CD4-positive, alpha-beta T cell (primary cell): ENCODE measurements at regions not wholly inside any gene's neighbourhood (a gene's known extent, or its start where the extent isn't known, plus 50 kb on each side); places are given as distances from the start of the nearest gene placed in this dataset.

ENCODE experiments used
- ATAC-seq: fragments of 200-7000 bp; cut with Tn5 transposase; one replicate; pipeline ENCODE4 v1.10.0; 2022; ENCODE audit warnings: mild to moderate bottlenecking; ENCODE audit not compliant: poor library complexity
- CTCF ChIA-PET: fragments of 350-600 bp; sonication (Branson Sonifier 250); formaldehyde crosslinking; loops from one replicate; lab custom pipeline; 2021; ENCODE audit warnings: antibody characterized with exemption, inconsistent platforms; lab: Charles Lee
- POLR2A ChIA-PET: fragments of 350-600 bp; sonication (Branson Sonifier 250); formaldehyde crosslinking; loops from one replicate; lab custom pipeline; 2021; ENCODE audit warnings: antibody characterized with exemption, inconsistent platforms; lab: Charles Lee
- DNase-seq, 14 experiments: peaks; one replicate each; pipeline ENCODE4 v3.0.0-alpha.2; 2013 to 2020; ENCODE audit warnings: mixed read lengths in 2 of 14
- H3K27ac ChIP-seq, 2 donors: one replicate each; pipeline versions ENCODE4 v1.5.1 to v1.7.0; 2013; ENCODE audit warnings: low read length in 2 of 2, low read depth in 1 of 2, mild to moderate bottlenecking in 1 of 2
- H3K27me3 ChIP-seq, 2 experiments: 1 replicate in 1 of 2; 2 replicates in 1 of 2; pipeline versions ENCODE4 v1.6.1 to v1.7.0; 2013; ENCODE audit warnings: low read length in 2 of 2, control low read depth in 1 of 2, mild to moderate bottlenecking in 1 of 2, moderate library complexity in 1 of 2; ENCODE audit not compliant: insufficient read depth in 2 of 2, control insufficient read depth in 1 of 2
- H3K36me3 ChIP-seq: one replicate; pipeline ENCODE4 v1.6.1; 2013; ENCODE audit warnings: low read length, control low read depth; ENCODE audit not compliant: insufficient read depth
- H3K4me1 ChIP-seq: one replicate; pipeline ENCODE4 v1.6.1; 2013; ENCODE audit warnings: low read length, control low read depth; ENCODE audit not compliant: insufficient read depth
- H3K4me3 ChIP-seq: one replicate; pipeline ENCODE4 v1.5.1; 2013; ENCODE audit warnings: mild to moderate bottlenecking, low read length, moderate library complexity
- H3K9me3 ChIP-seq, 2 experiments: 1 replicate in 1 of 2; 2 replicates in 1 of 2; pipeline versions ENCODE4 v1.6.1 to v1.7.0; 2013; ENCODE audit warnings: low read length in 2 of 2, mild to moderate bottlenecking in 2 of 2, control low read depth in 1 of 2, moderate library complexity in 1 of 2; ENCODE audit not compliant: control insufficient read depth in 1 of 2, insufficient read depth in 1 of 2
- H3K27ac Mint-ChIP-seq: one replicate; pipeline ENCODE4 v1.8.0; 2020; ENCODE audit warnings: mixed read lengths
- H3K27me3 Mint-ChIP-seq: one replicate; pipeline ENCODE4 v1.8.0; 2021; ENCODE audit warnings: mixed read lengths
- H3K36me3 Mint-ChIP-seq: one replicate; pipeline ENCODE4 v1.8.0; 2021; ENCODE audit warnings: low read depth, mixed read lengths
- H3K4me1 Mint-ChIP-seq: one replicate; pipeline ENCODE4 v1.8.0; 2021; ENCODE audit warnings: low read depth, mixed read lengths
- H3K4me3 Mint-ChIP-seq: one replicate; pipeline ENCODE4 v1.8.0; 2020; ENCODE audit warnings: mild to moderate bottlenecking, mixed read lengths
- H3K9me3 Mint-ChIP-seq: one replicate; pipeline ENCODE4 v1.8.0; 2020; ENCODE audit warnings: mixed read lengths
- CTCF ChIP-seq: fragments of 200-600 bp; IDR thresholded peaks from one replicate; pipeline ENCODE4 v1.8.0; 2022; ENCODE audit warnings: antibody characterized with exemption, mild to moderate bottlenecking
- intact Hi-C, 2 experiments: fragments of 100-400 bp; cut with DNase I in 1 of 2; cut with micrococcal nuclease in 1 of 2; formaldehyde crosslinking; loops; one replicate each; pipeline versions ENCODE4 v1.15.1 to v1.9.0; 2023 to 2025; cut with DNase I, micrococcal nuclease

- H3K9me3 Mint-ChIP-seq, result peaks cover 8% of the 10 kb centered on the region
Observed at GRCh38 chr15:31457631-31458526, 131.2 kb downstream of the KLF13 start.

GRCh38 chr15:31458596-31459399 is 132.2 kb downstream of the KLF13 start:
- no peaks in the 10 kb centered on the region for H3K27me3 Mint-ChIP-seq
- POLR2A ChIA-PET, result interaction anchor here (0.7 to 1.3 kb wide), 5 partner anchors 14 to 242 kb away, joined by 3 to 5 read pairs (median 3); no protein-coding TSS in a partner anchor
- ATAC-seq, result peak; percentile 85
- peak overlapping the region; percentile 16 for H3K27ac Mint-ChIP-seq
- no peak overlapping the region for H3K4me3 Mint-ChIP-seq
- no peaks in the 10 kb centered on the region for H3K36me3 ChIP-seq
- peak in 2 of 14 experiments; percentile 59 to 61 for DNase-seq
- peaks cover 9% of the 10 kb centered on the region for H3K4me1 ChIP-seq
- H3K9me3 ChIP-seq, result peaks cover 0 to 6% of the 10 kb centered on the region in 2 experiments
- CTCF ChIA-PET, result interaction anchor here (1.3 kb wide), 1 partner anchor 23 kb away, joined by 3 read pairs; no protein-coding TSS in a partner anchor
- H3K4me1 Mint-ChIP-seq, result peaks cover 25% of the 10 kb centered on the region
- peaks cover 8% of the 10 kb centered on the region for H3K9me3 Mint-ChIP-seq
- H3K27ac ChIP-seq, result no peak overlapping the region
- TF ChIP-seq CTCF, result no peak
- H3K36me3 Mint-ChIP-seq, result peaks cover 5% of the 10 kb centered on the region
- intact Hi-C loops, result no loop called here
- no peaks in the 10 kb centered on the region for H3K27me3 ChIP-seq
- no peak overlapping the region for H3K4me3 ChIP-seq

More at GRCh38 chr15:31457631-31458526, 131.2 kb downstream of the KLF13 start:
- ChIA-PET POLR2A (no interaction called here), CTCF (no interaction called here)
- H3K27ac Mint-ChIP-seq, result no peak overlapping the region
- H3K4me3 Mint-ChIP-seq, result no peak overlapping the region
- intact Hi-C loops, result no loop called here
- Histone ChIP-seq H3K36me3 (no peaks in the 10 kb centered on the region), H3K9me3 (peaks cover 0 to 6% of the 10 kb centered on the region in 2 experiments), H3K27me3 (no peaks in the 10 kb centered on the region), H3K4me1 (peaks cover 9% of the 10 kb centered on the region), H3K27ac (no peak overlapping the region), H3K4me3 (no peak overlapping the region)
- TF ChIP-seq CTCF, result no peak
- peaks cover 5% of the 10 kb centered on the region for H3K36me3 Mint-ChIP-seq
- DNase-seq, result no peak
- no peak for ATAC-seq
- H3K27me3 Mint-ChIP-seq, result no peaks in the 10 kb centered on the region
- peaks cover 25% of the 10 kb centered on the region for H3K4me1 Mint-ChIP-seq

GRCh38 chr15:31459400-31459748 is 132.7 kb downstream of the KLF13 start:
- Mint-ChIP-seq H3K4me1 (peaks cover 25% of the 10 kb centered on the region), H3K27ac (peak overlapping the region; percentile 16), H3K4me3 (no peak overlapping the region), H3K9me3 (peaks cover 8% of the 10 kb centered on the region), H3K36me3 (peaks cover 5% of the 10 kb centered on the region), H3K27me3 (no peaks in the 10 kb centered on the region)
- Histone ChIP-seq H3K9me3 (peaks cover 0 to 6% of the 10 kb centered on the region in 2 experiments), H3K27ac (no peak overlapping the region), H3K4me1 (peaks cover 9% of the 10 kb centered on the region), H3K36me3 (no peaks in the 10 kb centered on the region), H3K4me3 (no peak overlapping the region), H3K27me3 (no peaks in the 10 kb centered on the region)
- CTCF ChIA-PET, result interaction anchor here (1.3 kb wide), 1 partner anchor 24 kb away, joined by 3 read pairs; no protein-coding TSS in a partner anchor
- no peak for ATAC-seq
- intact Hi-C loops, result no loop called here
- POLR2A ChIA-PET, result interaction anchor here (0.9 to 1.3 kb wide), 4 partner anchors 13 to 242 kb away, joined by 3 to 5 read pairs (median 4); no protein-coding TSS in a partner anchor
- DNase-seq, result no peak
- no peak for TF ChIP-seq CTCF
